Hepatocyte (in vitro differentiated cells): ENCODE measurements at regions not wholly inside any gene's neighbourhood (a gene's known extent, or its start where the extent isn't known, plus 50 kb on each side); places are given as distances from the start of the nearest gene placed in this dataset.

Experiments
- CTCF ChIP-seq: fragments of 200-600 bp; sonication (generic); IDR thresholded peaks from 2 replicates; pipeline ENCODE4 v1.5.1; 2016; ENCODE audit warnings: antibody characterized with exemption, mild to moderate bottlenecking; ENCODE audit not compliant: poor library complexity
- EZH2phosphoT487 ChIP-seq: fragments of 200-600 bp; sonication (generic); IDR thresholded peaks from one replicate; pipeline ENCODE4 v1.6.1; 2018; ENCODE audit warnings: antibody characterized with exemption, mild to moderate bottlenecking, low read depth, moderate library complexity; ENCODE audit not compliant: unreplicated experiment, severe bottlenecking

- TF ChIP-seq CTCF (no peak), EZH2phosphoT487 (no peak)
These were observed 330.3 kb upstream of the SGO1 start for GRCh38 chr3:20516311-20516710.
